Stromal cell of bone marrow (primary cell): ENCODE measurements at regions not wholly inside any gene's neighbourhood (a gene's known extent, or its start where the extent isn't known, plus 50 kb on each side); places are given as distances from the start of the nearest gene placed in this dataset.

Experiments used
- DNase-seq: peaks from one replicate; pipeline ENCODE4 v3.0.0-alpha.2; 2012; ENCODE audit warnings: low read depth

DNA sequence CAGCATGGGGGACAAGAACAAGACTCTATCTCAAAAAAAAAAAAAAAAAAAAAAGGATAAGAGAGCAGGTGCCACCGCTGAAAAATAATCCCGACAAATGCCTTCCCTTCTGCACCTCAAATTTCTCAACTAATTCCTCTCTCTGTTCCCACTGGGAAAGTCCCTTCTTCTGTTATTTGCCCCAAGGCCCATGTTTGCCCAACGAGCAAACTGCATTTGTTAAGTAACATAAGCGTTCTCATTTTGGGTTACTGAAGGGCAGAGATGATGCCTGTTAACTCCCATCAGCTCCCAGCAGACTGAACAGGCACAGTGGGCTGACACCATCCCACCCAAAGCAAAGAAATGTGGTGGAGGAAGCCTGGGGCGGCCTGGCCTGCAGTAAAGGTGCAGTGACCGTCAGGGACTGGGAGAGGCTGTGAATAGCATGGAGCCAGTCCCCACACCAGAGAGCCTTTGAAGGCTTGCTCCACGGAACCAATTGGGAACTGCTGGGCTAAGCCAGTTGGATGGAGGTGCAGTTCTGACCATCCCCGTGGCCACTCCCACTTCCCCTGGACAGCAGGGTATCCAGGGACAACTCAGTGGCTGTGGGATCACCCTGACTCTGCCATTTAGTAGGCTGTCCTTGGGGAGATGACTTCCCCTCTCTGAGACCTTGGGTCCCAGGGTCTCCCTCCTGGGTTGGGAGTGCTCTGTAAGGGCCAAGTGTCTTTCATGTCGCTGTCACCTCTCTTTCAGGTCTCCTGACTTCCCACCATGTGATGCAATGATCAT is 149.7 kb upstream of the IER5L start:
- no peak for DNase-seq

DNA sequence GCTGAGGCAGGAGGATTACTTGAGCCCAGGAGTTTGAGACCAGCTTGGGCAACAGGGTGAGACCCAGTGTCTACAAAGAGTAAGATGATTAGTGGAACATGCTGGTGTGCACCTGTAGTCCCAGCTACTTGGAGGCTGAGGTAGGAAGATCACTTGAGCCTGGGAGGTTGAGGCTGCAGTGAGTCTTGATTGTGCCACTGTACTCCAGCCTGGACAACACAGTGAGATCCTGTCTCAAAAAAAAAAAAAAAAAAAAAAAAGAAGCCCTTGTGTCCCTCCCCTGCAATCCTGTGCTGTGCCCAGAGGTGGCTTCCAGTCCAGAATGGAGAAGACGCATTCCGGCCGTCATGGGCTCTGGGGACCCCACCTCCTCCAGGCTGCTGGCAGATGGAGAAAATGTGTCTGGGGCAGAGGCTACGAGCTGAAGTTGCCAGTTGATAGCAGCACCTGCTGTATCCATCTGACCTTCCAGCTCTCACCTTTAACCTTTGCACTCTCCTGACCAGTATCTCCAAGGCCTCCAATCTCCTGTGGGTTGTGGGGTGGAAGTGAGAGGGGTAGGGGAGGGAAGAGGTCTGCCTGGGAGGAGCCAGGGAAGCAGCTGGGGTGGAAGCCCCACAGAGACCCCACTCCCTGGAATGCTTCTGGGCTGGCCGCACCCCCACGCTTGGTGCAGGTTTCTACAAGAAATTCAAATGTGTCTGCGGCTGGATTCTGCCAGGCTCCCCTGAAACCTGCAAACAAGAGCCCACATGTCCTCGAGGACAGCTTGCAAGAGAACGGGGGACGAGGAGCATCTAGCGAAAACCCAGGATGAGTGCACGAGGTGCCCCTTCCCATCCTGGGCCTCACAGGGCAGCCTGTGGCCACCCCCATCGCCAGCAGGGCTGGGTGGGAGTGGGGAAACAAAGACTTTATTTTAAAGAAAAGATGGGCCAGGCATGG is 148.3 kb upstream of the IER5L start:
- no peak for DNase-seq

DNA sequence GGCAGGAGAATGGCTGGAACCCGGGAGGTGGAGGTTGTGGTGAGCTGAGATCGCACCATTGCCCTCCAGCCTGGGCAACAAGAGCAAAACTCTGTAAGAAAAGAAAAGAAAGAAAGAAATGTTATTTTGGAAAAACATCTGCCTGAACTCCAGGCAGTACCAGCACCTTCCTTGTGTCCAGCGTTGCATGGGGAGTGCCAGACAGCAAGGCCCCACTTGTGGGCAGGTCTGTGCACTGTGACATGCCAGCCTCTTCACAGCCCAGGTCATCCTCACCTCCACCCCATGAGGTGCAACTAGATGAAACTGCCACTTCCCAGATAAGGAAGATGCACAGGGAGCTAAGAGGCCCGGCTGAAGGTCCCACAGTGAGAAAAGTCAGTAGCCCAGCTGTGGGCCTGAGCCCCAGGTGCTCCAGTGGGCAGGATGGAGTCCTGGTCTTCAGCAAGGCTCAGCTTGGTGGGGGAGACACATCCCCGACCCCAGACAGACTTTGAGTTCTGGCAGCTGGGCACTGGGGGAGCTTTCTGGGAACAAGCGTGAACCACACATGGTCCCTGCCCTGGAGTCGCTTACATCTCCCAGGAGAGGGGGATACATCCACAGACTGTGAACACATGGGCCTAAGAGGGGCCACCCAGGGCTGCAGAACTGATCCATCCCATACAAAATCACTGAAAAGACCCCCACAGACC is 146.9 kb upstream of the IER5L start:
- no peak for DNase-seq

DNA sequence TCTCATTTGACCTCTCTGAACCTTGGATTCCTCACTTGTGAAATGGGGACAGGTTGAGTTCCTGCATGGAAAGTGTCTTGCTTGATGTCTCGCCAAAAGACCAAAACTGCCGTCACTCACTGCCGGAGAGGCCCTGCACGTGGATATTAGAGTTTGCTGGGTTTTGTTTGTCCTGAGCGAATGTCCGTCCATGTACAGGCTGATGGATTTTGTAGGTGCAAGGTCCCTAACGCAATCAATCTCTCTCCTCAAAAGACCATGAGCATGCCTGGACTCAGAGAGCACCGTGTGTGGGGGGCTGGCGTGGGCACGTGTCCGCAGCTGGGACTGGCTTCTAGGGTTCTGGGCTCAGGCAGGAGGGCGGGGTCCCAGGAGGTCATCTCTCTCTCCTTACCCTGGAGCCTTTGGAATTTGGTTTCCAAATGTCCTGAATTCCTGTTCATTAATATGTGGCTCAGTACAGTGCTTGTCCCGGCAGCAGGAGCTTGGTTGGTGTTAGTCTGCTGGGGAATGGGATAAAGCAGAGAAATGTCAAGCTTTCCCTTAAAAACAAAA is 146.0 kb upstream of the IER5L start:
- no peak for DNase-seq

DNA sequence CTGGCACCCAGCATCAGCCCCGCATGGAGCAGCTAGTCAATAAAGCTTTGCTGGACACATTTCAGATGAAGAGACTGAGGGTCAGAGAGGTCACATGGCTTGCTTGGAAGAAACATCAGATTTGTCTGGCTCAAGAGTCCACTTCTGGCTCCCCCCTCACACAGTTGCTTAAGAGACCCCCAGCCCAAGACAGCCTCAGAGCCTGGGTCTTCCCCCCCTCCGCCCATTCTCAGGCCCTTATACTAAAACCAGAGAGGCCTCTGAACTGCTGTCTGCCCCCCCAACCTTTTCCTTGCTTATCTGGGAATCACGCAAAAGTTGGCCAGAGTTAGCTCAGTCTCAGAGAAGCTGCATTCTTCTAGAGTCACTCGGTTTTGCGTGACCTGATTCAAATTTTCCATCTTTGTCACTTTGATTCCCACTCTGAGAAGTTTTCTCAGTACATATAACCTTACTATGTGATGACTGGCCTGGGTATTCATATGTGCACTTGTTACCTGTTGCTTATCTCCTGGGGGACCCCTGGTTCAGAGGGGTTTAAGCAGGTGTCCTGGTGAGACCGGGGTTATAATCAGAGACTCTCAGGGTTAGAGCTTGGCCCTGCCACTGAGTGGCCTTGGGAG is 145.4 kb upstream of the IER5L start:
- DNase-seq: no peak

DNA sequence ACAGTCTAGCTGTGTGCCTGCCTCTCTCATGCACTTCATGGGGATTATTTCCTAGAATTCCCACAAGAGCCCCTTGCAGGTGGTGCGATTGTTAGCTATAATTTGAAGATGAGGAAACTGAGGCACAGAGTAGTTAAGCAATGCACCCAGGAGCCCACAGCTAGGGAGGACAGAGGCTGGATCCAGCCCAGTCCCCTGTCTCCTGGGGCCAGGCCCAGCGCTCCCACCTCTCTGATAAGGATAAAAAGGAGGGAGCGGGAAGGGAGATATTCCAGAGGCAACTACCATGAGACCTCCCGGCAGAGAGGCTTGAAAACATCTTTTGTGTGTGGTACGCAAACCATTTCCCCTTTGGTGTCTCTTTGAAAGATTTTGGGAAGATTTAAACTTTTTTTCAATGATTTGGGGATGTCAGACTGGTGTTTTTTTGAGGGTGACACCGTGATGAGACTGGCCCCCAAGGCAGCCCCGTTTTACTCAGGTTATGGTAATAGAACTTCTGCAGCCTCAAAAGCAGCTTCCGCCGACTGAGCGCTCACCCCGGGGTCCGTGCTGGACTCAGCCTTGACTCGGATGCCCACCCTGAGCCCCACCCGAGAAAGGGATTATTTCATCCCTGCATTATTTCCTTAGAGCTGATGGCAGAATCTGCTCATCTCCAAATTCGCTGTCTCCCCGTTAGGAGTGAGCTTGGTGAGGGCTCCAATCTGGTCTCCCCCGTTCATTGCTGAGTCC is 144.7 kb upstream of the IER5L start:
- no peak for DNase-seq

DNA sequence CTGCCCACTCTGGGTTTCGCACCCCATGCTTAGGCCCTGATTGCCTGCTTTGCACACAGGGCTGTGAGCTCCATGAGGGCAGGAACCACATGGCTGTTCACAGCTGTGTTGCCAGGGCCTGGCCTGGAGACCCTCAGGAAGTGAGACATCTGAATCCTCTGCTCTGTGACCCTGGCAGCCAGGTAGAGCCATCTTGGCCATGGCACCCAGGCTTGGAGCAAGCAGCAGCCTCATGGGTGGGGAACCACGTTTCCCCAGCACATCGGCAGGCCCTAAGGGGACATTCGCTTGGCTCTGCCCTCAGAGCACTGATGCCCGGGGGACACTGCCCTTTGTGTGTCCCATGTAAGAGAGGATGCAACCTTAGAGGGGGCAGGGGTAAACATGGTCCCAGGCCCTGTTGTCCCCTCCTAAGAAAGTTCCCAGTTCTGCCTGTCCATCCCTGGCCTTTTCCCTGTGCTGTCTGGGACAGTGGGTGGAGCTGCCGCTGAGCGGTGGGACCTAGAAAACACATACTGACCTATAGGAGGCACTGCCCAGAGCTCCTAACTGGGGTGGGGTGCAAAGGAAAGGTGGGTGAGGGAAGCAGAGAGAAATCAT is 144.1 kb upstream of the IER5L start:
- DNase-seq: no peak

DNA sequence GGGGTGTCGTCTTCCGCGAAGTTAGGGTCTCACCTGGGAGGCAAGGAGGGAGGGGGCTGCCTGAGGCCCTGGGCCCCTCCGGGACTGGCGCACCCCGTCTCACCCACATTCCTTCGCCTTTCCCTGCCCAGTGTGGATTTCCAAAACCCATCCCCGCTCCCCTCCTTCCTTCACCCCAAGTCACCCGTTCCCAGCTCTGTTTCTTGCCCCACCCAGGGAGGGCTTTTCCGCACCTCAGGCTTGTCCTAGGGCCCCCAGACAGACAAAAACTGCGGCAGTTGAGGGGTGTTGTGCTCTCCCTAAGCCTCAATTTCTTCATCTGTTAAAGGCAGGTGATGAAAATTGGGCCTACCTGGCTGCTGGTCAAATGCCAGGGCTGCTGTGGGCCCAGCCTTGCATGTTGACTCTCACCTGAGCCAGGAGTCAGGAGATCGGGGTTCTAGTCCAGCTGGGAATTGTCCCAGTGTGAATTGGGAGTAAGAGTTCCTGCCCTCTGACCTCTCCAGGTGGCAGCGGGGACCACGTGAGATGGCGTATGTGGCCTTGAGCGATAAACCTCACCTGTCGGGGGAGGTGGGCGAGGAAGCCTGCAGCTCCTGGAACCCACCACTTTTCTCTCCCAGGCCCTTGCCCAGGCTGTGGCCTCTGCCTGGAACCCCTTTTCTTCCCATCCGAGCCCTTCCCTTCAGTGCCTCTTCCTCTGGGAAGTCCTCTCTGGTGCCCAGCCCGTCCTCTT is 143.4 kb upstream of the IER5L start:
- no peak for DNase-seq

DNA sequence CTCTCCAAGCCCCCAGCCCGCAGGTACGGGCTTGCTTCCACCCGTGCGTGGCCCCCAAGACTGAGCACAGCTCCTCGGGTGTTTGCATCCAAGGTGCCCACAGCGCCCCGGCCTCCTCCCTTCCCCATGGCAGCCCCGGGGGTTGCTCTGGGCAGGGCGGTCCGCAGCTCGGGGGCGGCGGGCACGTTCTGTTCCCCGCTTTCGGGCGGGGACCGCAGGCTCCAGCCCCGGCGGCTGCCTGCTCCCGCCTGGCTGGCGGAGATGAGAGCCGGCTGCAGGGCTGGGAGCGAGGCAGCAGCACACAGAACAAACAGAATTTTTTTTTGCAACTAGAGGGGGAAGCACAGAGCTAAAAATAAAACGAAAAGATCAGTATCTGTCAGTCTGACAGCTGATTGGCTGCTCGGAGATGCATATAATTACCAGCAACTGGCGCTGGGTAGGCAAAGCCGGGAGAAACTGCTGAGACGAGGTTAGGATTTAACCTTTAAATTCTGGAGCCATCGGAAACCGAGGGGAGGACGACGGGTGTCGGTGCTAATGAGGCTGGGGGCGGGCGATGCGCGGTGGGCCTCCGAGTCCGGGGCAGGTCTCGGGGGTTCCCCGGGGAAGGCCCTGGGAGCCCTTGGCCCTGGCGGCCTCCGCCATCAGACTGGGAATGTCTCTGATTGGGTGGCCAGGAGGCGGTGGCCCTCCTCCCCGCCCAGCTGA is 142.7 kb upstream of the IER5L start:
- peak; percentile 82 for DNase-seq

DNA sequence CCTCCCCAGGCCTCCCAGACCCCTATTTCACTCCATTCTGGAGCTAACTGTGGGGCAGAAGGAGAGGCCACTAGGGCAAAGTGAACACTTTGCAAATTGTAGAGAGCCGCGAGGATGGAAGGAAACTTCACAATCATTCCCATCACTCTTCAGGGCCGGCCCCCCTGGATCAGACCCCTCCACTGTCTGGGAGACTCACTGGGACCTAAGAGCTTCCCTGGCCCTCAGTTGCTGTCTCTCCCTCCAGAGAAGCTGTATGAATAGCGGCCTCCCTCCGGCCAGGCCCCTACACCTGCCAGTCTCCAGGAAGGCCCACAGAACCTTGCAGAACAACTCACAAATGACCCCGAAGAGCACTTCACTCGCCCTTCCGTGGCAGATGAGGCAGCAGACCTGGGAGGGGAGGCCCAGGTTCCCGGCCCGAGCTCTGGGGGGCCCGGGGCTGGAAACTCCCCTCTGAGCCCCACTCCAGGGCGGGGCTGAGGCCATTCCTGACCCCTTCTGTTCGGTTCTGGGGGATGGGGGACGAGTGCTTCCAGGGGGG is 141.9 kb upstream of the IER5L start:
- no peak for DNase-seq

DNA sequence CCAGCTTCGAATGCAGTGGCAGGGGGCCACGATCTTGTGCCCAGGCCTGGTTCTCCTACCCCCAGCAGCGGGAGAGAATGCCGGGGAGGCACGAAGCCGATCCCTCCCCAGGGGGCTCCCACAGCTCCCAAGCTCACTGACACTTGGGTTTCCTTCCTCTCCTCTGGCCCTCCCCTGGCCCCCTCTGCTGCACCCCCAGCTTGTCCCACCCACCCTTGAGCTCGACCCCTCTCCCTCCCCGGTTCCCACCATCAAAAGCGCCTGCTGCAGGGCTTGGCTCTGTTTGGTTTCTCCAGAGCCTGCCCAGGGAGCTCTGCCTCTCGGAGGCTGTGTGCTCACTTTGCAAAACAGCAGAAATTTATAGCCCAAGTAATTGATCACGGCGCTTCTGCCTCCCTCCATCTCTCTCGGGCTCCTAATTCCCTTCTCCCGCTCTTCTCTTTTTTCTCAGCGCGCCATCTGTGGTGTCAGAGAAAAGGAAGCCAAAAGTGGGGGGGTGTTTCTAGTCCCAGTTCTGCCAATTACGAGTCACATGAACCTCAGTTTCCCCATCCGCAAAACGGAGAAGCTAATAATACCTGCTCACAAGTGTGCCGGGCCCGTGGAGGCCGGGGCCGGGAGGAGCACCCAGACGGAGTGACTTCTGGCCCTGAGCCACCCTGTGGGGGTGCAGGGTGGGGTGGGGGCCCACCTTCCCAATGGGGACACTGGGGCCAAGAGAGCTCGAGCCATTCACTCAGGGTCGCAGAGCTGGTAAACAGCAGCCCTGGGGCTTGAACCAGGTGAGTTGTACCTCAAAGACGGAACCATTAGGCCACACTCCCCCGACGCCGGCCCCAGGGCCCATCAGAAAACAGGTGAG is 141.2 kb upstream of the IER5L start:
- DNase-seq: no peak

DNA sequence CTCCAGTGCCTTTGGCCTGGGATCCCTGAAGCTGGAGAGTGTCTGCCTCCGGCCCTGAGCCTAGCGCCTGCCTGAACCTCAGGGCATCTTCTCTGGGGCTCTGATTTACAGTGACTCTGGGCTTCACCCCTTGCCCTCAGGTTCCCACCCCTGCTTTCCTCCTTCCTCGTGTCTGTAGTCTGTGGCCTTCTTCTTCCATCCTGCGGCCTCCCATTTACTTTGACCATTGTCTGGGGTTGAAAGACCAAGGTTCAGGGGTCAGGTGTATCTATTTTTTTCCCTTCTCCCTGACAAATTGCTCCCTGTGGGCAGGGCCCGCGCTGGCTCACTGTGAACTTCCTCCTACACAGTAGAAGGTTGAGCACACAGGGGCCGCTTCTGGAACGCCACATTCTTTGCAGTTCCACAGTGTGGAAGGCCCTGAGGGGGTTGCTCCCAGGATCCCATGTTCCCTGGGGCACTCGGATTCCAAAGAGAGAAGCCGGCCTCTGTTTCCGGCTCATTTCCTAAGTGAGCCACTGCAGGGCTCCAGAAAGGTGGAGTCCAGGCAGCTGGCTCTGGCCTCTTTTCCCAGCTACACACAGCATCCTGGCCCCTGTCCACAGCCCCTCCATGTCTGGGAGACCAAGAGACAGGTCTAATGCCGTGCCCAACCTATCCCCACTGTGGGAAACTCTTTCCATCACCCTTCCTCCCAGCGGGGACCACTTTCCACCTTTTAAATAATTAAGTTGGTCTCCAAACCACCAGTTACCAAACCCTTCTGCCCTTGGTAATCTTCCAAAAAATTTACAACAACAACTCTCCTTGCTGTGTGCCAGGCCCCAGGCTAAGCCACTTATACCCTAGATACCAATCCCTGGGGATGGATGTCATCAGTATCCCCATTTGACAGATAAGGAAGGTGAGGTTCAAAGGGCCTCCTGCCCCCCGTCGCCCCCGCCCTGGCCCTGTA is 140.3 kb upstream of the IER5L start:
- DNase-seq: no peak

DNA sequence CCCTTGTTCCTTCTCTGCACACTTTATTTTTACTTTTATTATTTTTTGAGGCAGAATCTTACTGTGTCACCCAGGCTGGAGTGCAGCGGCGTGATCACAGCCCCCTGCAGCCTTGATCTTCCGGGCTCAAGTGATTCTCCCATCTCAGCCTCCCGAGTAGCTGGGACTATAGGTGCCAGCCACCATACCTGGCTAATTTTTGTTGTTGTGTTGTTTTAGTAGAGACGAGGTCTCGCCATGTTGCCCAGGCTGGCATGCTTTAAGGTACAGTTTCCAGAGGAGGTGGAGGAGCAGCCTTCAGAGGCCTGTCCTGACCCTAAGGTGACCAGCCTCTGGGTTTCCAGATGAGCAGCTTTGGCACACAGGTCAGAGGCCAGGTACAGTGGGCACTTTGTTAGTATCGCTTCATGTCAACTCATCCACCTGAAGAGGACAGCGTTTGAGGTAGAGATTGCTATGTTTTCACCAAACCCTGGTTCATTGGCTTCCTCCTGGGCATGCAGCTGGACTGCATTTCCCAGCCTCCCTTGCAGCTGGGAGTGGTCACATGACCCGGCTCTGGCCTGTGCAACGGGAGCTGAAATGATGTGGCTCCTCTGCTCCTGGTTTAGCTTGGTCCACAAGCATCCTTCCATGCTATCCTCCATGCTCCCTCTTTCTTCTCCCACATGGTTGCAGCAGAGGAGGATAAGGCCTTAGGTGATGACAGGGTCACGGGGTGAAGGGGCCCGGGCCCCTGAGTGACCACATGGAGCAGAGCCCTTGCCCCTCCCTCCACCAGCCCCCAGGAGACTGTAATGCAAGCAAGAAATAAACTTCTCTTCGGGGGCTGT is 139.3 kb upstream of the IER5L start:
- peak; percentile 38 for DNase-seq

DNA sequence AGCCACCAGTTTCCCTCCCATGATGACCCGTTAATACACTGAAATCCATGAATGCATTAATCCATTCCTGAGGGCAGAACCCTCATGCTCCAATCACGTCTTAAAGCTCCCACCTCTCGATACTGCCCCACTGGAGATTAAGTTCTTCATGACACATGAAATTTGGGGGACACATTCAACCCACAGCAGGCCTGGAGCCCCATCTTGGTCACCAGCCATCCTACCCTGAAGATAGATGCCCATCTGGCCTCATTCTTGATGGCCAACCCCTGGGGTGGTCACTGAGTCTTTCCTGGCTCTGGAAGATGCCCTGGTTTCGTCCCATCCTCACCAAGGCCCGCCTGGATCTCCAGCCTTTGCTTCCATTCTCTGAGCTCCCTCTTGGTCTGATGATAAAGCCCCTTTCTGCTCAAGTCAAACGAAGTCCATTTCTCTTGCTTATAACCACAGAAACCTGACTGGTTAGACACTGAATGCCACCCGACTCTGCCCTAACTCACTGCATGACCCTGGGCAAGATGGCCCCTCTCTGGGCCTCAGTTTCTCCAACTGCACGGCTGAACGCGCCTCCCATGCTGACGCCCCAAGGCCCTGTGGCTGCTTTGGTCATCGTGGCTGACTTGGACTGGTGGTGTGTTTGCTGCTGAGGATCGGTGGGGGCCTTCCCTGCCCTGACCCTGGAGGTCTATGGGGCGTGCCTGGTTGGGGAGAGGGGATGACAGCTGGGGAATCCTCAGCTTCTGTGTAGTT is 138.4 kb upstream of the IER5L start:
- DNase-seq: no peak

DNA sequence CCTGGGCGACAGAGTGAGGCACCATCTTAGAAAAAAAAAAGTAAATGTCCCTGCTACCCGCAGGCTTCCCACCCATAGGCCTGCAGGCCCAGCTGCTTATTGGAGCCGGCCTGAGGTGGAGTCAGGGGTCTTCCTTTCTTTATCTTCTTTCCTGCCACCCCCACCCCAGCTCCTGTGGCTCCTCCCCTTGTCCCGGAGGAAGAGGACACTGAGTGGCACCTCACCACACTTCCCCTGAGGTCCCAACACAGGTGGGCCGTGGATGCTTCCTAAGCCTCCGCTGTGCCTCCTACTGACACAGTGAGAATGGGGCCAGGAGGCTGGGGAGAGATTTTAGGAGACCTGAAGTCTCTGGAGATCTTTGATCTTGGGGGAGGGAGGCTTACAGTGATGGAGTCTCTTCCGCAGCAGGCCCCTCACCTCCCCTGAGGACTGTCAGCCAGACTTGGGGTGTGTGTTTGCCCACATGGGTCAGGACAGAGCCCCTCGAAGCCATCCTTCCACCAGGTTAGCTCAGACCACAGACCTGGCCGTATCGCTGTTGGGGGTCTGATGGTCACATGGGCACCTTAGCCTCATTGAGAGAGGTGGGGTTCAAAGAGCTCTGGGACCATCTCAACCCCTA is 135.4 kb upstream of the IER5L start:
- no peak for DNase-seq
